COLO668 (cell line): ENCODE measurements at regions not wholly inside any gene's neighbourhood (a gene's known extent, or its start where the extent isn't known, plus 50 kb on each side); places are given as distances from the start of the nearest gene placed in this dataset.
A peak's percentile ranks its signal among the peaks of the same experiment; 100 is the strongest.

Experiments used
- DNase-seq: peaks from one replicate; lab custom pipeline; 2025; ENCODE audit not compliant: unreplicated experiment; lab: John Stamatoyannopoulos, UW

DNA sequence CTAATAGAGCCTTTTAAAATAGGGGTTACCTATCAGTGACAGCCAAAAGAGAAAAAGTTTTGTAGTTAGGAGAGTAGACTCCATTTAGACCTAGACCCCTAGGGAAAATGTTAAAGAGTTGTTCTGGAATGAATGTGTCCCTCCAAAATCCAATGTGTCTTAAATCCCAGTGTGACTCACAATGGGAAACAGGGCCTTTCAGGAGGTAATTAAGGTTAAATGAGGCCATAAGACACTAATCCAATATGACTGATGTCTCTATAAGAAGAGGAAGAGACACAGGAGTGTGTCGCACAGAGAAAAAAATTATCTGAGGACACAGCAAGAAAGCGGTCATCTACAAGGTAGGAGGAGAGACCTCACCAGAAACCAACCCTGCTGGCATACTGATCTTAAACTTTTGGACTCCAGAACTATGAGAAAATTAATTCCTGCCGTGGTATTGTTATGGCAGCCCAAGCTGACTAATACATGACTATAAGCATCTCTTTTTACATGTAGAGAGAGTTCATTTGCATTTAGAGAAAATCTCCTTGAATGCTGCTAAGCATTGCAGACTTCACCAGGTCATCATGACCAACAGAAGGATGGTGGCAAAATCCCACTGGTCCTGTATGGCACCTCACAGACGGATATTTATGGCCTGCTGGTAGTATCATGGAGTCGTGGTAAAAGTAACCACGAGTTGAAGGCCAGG lies 259.6 kb upstream of the TMTC1 start:
- no peak for DNase-seq

DNA sequence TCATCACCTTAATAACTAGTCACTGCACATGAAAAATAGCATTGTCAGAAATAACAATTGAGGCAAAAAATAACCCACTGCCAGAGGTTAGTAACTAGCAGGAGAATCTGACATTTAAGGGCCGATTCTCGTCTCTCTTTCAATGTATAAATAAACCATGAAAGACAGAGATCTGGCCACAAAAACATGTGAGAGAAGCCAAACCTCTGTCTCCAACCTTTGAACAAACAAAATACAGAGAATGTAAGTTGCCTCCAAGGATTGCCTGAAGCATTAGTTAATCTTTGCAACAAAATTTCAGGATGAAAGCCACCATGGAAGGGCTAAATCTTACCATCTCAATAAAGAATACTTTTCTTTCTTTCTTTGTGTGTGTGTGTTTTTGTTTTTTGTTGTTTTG lies 257.4 kb upstream of the TMTC1 start:
- DNase-seq: no peak

DNA sequence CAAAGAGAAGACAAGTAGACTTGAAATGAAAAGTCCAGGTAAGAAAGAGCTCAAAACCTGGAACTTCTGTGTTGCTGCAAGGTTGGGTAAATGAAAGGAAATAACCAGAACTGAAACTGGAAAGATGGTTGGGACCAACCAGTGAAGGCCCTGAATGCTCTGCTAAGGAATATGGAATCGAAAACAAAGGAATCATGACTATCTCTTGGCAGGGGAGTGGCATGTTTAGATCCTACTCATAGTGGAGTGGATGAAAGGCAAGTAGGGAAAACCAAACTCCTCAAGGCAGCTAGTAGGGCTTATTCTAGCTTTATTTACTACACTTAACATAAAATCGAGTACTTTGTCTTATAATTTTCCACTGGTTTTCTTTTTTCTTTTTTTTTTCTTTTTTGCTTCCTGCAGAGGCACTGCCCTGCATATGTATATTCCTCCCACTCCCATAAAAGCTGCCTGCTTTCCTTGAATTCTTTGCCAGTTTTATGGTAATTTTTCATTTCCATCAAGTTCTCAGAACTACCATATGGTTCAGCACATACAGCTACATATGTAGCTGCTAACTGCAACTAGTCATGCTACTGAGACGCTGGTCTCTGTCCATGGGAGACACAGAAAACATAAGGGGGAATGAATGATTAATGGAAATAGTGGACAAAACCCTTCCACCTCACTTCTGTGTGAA lies 247.1 kb upstream of the TMTC1 start:
- DNase-seq: no peak

DNA sequence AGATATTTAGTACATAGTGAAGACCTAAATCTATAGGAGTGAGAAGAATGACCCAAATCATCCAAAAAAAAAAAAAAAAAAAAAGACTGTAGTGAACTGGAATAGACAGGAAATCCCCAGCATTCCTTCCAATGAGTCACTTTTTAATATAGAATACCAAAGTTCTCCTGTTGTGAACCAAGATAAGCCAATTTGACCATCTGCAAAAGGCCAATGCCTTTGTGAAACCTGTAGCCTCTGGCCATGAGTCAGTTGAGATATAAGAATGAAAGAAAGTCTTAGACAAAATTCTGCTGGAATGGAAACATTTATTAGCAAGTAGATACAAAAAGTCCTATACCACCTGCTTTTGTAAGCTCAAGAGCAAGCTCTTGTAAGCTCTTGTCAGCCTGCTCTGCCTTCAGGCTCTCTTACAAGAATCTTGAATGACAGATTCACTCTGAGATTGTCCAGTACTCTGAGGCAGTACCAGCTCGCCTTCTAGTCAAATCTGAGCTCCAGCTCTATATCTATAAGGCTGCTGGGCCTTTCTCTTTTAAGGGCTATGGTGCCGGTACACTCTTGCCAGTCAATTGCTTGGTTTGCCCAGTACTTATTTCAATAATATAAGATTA lies 243.0 kb upstream of the TMTC1 start:
- no peak for DNase-seq

DNA sequence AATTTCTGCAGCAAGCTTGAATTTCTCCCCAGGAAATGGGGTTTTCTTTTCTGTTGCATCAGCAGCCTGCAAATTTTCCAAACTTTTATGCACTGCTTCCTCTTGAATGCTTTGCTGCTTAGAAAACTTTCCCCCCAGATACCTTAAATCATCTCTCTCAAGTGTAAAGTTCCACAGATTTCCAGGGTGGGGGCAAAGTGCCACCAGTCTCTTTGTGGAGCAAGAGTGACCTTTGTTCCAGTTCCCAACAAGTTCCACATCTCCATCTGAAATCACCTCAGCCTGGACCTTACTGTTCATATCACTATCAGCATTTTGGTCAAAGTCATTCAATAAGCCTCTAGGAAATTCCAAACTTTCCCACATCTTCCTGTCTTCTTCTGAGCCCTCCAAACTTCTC lies 241.6 kb upstream of the TMTC1 start:
- no peak for DNase-seq

DNA sequence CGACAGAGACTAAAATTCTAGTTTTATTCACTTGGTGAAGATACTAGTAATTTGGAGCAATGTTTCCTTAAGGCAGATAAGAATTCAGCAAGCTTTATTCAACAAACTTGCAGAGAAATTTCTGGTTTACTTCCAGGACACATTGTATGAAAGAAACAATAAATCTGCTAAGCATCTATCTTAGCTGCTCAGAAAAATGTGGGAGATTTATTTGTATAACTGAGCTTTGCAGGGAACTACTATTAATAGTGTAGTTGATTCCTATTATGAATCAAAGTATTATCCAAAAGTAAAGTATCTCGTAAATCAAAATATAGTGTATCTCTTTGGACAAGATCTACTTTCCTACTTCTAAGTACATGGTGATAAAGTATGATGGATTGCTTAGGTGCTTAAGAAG lies 239.4 kb upstream of the TMTC1 start:
- no peak for DNase-seq

DNA sequence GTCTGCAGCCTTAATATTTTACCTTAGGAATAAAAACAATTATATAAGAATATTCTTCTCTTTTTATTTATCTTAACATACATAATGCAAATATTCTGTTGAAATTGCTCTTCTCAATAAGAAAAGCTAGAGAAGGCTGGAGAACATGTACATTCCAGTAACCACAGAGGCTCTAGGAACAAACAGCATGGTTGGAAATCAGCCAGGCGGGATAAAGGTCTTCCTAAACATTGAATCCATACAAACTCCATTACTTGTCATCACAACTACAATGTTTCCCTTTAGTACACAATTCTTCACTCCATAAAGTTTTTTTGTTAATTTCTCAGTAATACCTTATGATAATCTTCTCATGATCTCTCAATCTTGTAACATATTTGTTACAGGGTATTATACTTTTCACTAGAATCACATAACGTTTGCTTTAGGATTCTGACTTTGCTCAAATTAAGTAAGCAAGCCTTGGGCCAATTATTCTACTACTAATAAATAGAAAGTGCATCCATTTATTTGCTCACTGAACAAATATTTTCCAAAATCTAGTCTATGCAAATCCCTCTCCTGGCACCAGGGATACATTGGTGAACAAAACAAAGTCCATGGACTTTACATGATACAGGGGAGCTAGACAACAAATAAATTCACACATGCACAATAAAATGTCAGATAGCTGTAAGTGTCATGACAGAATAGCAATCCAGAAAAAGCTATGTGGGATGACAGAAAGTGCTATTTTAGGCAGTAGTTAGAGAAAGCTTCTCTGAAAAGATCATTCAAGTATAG lies 237.5 kb upstream of the TMTC1 start:
- DNase-seq: no peak

DNA sequence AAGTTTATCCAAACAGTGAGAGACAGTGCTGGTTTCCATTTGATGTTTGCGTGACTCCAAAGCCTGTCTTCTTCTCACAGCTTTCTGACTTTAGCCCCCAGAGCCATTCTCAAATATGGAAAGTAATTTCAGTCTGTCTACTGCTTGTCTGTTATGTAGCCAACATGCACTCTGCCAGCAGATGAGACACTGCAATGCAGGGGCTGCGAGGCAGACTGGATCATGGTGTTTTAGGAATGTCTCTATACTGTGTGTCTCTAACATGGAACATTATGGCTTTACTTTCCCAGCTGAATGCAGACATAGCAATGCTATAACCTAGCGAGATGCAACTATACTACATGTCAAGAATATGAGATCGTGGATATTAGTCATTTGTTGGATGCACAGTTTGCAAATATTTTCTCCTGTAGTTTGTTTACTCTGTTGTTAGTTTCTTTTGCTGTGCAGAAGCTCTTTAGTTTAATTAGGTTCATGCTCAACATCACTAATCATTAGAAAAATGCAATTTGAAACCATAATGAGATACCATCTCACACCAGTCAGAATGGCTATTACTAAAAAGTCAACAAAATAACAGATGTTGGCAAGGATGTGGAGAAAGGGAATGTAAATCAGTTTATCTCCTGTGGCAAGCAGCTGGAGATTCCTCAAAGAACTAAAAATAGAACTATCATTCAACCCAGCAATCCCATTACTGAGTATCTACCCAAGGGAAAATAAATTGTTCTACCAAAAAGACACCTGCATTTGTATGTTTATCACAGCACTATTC lies 235.8 kb upstream of the TMTC1 start:
- peak; percentile 12 for DNase-seq

DNA sequence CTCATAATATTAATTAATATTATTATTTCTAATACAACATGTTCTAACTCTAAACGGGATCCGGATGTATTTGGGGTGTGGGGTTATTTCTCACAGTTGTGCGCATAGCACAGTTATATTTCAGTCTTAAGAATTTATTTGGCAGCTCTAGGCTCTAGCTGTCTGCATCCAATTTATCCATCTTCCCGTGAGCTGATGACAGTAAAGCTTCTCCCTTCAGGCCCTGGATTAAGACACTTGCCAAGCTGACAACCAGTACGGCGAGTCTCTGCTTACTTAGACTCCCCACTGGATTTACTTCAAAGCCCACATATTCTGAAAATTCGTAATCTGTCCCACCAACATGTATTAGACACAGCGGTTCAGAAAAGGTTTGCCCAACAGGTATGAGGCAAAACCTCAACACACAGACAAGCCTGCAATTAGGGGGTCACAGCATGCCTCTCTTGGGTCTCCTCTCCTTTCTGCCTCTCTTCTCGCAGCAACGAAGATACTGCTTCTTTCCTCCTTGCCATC lies 232.9 kb upstream of the TMTC1 start:
- DNase-seq: no peak

DNA sequence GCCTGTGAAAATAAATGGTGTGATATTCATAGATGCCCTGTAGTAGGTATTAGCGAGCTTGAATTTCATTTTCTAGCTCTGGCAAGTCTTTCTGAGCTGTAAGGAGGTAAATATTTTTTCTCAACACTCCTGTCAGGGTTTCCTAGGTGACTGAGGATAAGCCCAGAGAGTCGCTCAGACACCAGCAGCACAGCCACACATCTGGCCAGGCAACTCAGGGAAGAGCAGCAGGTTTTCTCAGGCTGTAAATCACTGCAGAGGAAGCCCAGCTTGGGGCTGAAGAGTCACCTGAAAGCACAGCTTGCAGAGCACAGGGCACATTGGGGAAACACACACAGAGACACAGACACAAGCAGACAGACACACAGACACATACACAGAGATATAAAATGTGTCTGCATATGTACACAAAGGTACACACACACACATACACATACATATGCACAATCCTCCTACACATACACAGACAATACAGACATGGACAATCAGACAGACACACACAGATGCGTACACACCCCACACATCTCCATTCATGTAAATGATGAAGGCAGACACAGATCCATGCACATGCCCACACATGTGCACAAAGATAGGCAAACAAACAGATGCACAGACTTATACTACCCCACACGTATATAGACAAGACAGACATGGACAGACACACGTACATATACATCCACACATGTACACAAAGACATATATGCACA lies 232.0 kb upstream of the TMTC1 start:
- DNase-seq: no peak

DNA sequence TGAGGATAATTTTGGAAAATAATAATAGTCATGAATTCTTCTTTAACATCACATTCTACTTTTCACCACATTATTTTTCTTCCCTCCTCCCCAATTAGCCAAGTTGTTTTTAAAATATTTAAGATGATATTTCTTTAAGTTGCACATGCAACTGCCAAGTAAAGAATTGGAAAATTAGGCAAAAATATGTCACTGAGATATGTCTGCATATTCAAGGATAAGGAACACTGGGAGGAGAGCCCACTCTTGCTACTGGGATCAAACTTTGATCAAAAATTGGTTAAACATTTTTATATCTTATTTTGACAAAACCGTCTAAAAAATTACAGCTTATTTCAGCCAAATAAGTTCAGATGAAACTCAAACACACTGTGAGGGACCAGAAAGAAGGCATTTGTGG lies 231.2 kb upstream of the TMTC1 start:
- DNase-seq: no peak

DNA sequence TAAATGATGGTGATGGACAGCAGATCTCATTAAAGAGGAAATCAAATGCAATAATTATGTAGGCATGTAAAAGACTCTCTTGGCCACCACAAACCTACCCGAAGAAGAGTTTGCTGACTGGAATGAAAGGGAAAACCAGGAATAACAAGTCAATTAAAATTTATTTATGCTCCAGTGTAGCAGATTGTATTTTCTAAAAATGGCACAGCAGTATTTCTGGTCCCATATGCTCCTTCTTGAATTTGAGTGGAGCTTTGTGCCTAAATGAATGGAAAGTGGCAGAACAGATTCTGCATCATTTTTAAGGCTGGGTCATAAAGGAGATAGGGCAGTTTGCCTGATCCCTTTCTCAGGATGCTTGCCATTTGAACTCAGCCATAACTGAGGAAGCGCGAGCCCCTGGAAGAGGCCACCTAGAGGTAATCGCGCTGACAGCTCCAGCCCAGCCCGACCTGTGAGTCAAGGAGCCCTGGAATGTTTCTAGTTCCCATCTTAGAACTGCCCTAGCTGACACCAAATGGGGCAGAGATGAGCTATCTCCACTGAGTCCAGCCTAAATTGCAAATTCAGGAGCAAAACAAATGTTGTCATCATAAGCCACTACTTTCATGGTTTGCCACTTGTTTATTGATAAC lies 229.2 kb upstream of the TMTC1 start:
- no peak for DNase-seq

DNA sequence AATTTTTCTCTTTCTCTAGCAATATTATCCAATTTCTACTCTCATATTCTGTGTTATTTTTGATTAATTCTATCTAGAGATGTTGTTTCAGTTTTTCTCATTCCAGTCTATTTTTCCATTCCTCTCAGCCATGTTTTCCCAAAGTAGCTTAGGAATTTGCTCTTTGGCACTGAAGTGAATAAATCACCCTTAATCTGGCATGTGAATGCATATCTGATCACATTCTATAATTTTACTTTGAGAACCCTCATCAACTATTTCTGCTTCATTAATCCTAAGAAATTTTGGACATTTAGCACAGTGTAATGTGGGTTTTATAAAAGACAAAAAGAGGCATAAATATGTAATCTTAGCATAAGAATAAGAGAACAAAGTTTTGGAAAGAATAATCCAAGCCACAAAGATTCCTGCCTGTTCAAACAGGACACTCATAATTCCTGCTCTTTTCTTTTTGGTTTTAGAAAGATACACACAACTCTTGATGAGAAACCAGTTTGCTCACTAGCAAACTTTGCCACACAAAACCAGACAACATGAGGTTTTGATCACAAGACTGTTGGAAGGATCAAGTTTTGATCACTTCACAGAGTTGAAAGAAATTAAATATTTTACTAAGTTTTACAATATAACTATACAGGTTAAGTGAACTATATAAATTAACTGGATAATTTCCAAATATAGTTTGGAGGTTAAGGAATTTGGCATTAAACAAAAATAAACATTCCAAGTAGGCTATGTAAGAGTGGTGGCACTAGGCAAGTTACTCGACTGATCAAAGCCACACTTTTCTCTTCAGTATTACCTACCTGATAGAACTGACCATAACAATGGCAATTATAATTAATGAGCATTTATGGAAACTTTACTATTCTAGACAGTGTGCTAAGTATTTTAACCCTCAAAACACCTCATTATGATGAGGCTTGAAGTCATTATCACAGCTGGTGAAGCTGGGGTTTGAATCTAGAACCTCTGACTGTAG lies 226.6 kb upstream of the TMTC1 start:
- DNase-seq: no peak

DNA sequence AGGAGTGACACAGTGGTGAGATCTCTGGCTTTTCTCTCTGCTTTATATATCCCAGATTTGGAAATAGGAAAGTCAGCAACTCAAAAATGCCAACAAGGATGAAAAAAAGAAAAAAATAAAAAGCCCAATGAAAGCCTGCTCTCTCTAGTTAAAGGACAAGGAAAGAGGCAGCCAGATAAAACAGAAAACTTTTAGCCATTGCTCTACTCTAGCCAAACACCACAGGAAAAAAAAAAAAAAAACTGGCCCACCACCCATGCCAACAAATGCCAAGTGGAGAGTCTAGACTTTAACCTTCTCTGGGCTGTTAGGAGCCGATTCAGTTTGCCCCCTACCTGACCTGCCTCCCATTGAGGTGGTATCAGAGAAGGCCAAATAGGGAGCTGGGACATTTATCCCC lies 222.3 kb upstream of the TMTC1 start:
- DNase-seq: no peak

DNA sequence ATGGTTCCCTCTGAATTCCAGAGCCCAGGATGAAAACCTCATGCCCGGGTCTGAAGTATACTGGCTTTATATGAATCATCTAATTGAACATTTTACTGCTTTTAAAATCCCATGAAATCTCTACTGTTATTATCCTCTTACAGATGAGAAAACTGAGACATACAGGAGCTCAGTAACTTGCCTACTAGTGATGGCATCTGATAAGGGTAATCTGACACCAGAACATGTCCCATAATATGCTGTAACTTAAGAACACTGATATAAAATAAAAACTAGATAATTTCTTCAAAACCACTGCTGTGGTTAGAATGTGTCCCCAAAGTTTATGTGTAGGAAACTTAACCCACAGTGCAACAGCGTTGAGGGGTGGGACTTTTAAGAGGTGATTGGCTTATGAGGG lies 219.6 kb upstream of the TMTC1 start:
- no peak for DNase-seq

DNA sequence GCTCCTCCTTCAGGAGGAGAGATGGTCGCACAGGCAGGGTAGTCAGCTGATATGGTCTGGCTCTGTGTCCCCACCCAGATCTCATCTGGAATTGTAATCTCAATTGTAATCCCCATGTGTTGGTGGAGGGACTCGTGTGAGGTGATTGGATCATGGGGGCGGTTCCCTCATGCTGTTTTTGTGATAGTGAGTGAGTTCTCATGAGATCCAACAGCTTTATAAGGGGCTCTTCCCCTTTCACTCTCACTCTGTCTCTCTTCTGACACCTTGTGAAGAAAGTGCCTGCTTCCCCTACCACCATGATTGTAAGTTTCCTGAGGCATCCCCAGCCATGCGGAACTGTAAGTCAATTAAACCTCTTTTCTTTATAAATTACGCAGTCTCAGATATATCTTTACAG lies 218.9 kb upstream of the TMTC1 start:
- DNase-seq: no peak

DNA sequence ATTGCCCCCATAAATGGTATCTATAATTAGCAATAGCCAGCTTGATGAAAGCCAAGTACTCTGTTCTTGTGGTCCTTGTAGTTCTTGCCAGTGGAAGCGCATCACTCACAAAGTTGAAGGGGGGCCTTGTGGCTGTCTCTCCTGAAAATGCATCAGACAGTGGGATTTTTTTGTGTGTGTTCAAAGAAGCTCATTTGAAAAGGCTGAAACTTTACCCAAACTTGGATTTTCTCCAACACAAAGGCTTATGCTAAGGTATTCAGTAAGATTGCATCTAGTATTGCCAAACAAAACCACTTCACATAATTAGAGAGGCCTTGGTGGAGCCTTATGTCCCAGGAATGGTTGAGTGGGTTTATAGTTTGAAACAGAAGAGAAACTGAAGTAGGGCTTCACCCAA lies 216.7 kb upstream of the TMTC1 start:
- DNase-seq: no peak

DNA sequence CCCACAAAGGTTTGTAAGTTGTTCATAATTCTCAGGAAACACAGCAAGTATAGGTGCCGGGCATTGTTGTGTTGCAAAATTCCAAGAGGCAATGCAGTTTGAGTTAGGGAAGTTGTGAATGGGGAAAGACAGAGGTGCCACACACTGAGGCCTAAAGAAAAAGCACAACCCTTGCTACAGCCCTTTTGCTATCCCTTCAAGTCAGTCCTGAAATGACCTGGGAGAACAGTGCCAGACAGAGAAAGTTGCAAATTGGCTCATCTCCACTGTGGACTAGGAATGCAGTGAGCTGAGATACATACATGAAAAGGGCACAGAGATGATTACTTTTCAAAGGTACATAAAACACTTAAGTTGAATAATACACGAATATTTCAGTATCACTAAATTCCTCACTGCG lies 213.3 kb upstream of the TMTC1 start:
- no peak for DNase-seq

DNA sequence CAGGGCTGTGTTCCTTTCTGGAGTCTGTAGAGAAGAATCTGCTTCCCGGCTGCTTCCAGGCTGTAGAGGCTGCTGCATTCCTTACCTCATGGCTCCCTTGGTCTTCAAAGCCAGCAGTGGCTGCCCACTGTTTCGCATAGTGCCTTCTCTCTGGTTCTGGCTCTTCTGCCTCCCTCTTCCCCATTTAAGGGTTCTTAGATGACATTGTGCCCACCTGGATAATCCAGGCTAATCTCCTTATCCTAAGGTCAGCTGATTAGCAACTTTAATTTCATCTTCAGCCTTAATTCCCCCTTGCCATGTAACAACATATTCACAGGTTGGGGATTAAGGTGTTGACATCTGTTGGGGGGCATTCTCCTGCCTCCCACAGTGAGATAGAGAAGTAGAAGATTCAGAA lies 208.6 kb upstream of the TMTC1 start:
- DNase-seq: no peak
